ENCODE measurements at regions not wholly inside any gene's neighbourhood (a gene's known extent, or its start where the extent isn't known, plus 50 kb on each side); places are given as distances from the start of the nearest gene placed in this dataset.

DNA sequence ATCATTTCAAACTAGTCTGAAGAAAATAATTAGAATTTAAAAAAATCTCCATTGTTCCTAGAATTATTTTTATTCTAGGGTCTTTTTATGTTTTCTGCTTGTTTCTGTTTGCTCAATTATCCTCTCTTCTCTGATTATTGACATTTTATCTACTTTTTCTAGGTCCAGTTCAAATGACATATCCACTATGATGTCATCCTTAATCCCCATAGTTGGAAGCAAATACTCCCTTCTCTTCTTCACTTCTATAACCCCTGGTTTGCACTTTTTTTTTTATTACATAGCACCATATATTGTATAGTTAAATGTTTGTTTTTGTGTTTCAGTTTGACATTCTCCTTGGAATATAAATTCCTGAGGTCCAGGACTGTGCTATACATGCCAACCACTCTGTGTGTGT lies 82.6 kb downstream of the CT47B1 start:
- TF ChIP-seq CTCF (IDR thresholded peaks at IDR 0.05; ENCODE audit: low read depth, low read length, missing control alignments) = no peak
- no peak overlapping the region for H3K27ac ChIP-seq
- no peak overlapping the region for H3K4me3 ChIP-seq (ENCODE audit: low read depth, low read length)
- DNase-seq = no peak
- no peaks in the 10 kb centered on the region for H3K27me3 ChIP-seq (replicated peaks)
- in situ Hi-C loops (cut with HindIII; ENCODE audit: low pct_ligation_motif_present, low sequenced_read_pairs) = no loop called here
- no peaks in the 10 kb centered on the region for H3K36me3 ChIP-seq (replicated peaks)

GRCh38 chrX:120791013-120791643 lies 84.5 kb downstream of the CT47B1 start:
- TF ChIP-seq CTCF (IDR thresholded peaks at IDR 0.05; ENCODE audit: low read depth, low read length, missing control alignments) = no peak
- Histone ChIP-seq H3K27me3 (replicated peaks) (no peaks in the 10 kb centered on the region), H3K36me3 (replicated peaks) (no peaks in the 10 kb centered on the region)

GRCh38 chrX:120790552-120790951 lies 85.1 kb downstream of the CT47B1 start:
- DNase-seq = no peak
- H3K36me3 ChIP-seq (replicated peaks) = no peaks in the 10 kb centered on the region
- H3K27me3 ChIP-seq (replicated peaks) = no peaks in the 10 kb centered on the region
- in situ Hi-C loops (cut with HindIII; ENCODE audit: low pct_ligation_motif_present, low sequenced_read_pairs) = no loop called here
- H3K27ac ChIP-seq = no peak overlapping the region
- no peak overlapping the region for H3K4me3 ChIP-seq (ENCODE audit: low read depth, low read length)
- no peak for TF ChIP-seq CTCF (IDR thresholded peaks at IDR 0.05; ENCODE audit: low read depth, low read length, missing control alignments)

More at GRCh38 chrX:120791013-120791643, 84.5 kb downstream of the CT47B1 start:
- in situ Hi-C loops (cut with HindIII; ENCODE audit: low pct_ligation_motif_present, low sequenced_read_pairs) = no loop called here
- no peak overlapping the region for H3K27ac ChIP-seq
- no peak overlapping the region for H3K4me3 ChIP-seq (ENCODE audit: low read depth, low read length)
- DNase-seq = peak; percentile 60

DNA sequence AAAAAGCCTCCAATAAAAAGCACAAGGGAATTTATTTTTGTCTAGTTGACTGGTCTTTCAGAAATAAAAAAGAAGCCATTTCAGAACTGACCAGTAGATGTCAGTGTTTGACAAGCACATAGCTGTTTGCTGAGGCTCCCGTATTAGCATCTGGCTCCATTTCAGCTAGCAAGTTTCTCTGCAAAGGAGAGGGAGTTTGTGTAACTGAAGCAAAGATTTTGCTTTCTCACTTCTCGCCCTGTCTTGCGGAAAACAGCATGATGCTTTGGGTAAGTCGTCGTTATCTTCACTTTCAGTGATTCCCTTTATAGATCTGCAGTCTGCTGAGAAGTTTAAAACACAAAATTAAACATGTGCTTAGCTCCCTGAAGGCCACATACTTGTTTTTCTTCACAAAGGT lies 85.5 kb downstream of the CT47B1 start:
- H3K36me3 ChIP-seq (replicated peaks) = no peaks in the 10 kb centered on the region
- H3K27me3 ChIP-seq (replicated peaks) = no peaks in the 10 kb centered on the region
- DNase-seq = peak; percentile 52
- TF ChIP-seq CTCF (IDR thresholded peaks at IDR 0.05; ENCODE audit: low read depth, low read length, missing control alignments) = peak; percentile 81
- H3K4me3 ChIP-seq (ENCODE audit: low read depth, low read length) = no peak overlapping the region
- in situ Hi-C loops (cut with HindIII; ENCODE audit: low pct_ligation_motif_present, low sequenced_read_pairs) = no loop called here
- no peak overlapping the region for H3K27ac ChIP-seq

DNA sequence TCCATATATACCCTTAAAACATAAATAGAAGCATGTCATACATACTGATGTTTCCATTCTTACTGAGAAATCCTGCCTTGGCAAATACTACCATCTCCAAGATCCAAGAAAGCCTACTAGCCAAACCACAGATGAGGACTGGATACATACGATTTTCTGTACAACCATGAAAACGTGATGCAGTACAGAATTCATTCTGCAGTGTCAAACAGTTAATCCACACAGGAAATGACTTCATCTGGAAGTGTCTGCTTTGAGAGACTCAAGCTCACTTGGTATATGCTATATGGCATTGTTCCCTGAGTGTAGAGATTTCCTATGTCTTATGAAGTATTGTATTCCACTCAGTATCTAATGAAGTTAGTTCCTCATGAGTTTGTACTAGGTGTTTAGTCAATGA lies 94.3 kb downstream of the CT47B1 start:
- TF ChIP-seq CTCF (IDR thresholded peaks at IDR 0.05; ENCODE audit: low read depth, low read length, missing control alignments) = no peak
- no peaks in the 10 kb centered on the region for H3K27me3 ChIP-seq (replicated peaks)
- in situ Hi-C loops (cut with HindIII; ENCODE audit: low pct_ligation_motif_present, low sequenced_read_pairs) = no loop called here
- no peak overlapping the region for H3K4me3 ChIP-seq (ENCODE audit: low read depth, low read length)
- no peak for DNase-seq
- H3K27ac ChIP-seq = no peak overlapping the region
- H3K36me3 ChIP-seq (replicated peaks) = no peaks in the 10 kb centered on the region

DNA sequence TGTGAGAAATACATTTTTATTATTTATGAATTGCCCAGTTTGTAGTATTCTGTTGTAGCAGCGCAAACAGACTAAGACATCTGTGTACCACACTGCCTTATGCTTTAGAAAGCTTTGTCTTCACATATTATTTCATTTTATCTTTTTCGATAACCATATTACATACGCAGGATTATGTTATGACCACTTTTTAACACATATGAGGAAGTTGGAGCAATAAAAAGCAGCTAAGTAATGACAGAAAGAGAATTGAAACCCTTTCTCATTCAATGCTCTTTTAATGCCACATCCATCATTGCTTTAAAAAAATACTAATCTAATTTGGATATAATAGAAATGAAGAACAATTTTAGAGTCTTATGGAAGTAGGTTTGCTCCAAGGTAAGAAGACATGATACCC lies 99.7 kb downstream of the CT47B1 start:
- in situ Hi-C loops (cut with HindIII; ENCODE audit: low pct_ligation_motif_present, low sequenced_read_pairs) = no loop called here

More for the DNA sequence above, 99.7 kb downstream of the CT47B1 start:
- no peak for TF ChIP-seq CTCF (IDR thresholded peaks at IDR 0.05; ENCODE audit: low read depth, low read length, missing control alignments)
- no peak for DNase-seq
- no peak overlapping the region for H3K27ac ChIP-seq
- no peak overlapping the region for H3K4me3 ChIP-seq (ENCODE audit: low read depth, low read length)
- no peaks in the 10 kb centered on the region for H3K36me3 ChIP-seq (replicated peaks)
- no peaks in the 10 kb centered on the region for H3K27me3 ChIP-seq (replicated peaks)
